NOMO-1 treated with DMSO at 0.1 percent for 48 hours (cell line): ENCODE measurements at regions not wholly inside any gene's neighbourhood (a gene's known extent, or its start where the extent isn't known, plus 50 kb on each side); places are given as distances from the start of the nearest gene placed in this dataset.
"Not testable (repeated sequence)": the region's sequence is repeated elsewhere in the genome, so short reads cannot be mapped to it uniquely, and the experiment has no call there.

ENCODE experiments used
- DNase-seq: peaks from one replicate; lab custom pipeline; 2025; ENCODE audit not compliant: unreplicated experiment; lab: John Stamatoyannopoulos, UW

- no peak for DNase-seq
Observed at GRCh38 chr7:407721-408539, 111.7 kb downstream of the PDGFA start.

- no peak for DNase-seq
Observed at GRCh38 chr7:408751-409311, 110.8 kb downstream of the PDGFA start.

GRCh38 chr7:409339-410281 is 110.0 kb downstream of the PDGFA start:
- no peak for DNase-seq

- DNase-seq, result no peak
Observed at GRCh38 chr7:410395-410910, 109.2 kb downstream of the PDGFA start.

- DNase-seq, result not testable (repeated sequence)
Observed at GRCh38 chr7:411116-411515, 108.5 kb downstream of the PDGFA start.

- DNase-seq, result no peak
Observed at GRCh38 chr7:411677-412312, 107.9 kb downstream of the PDGFA start.

- no peak for DNase-seq
Observed at GRCh38 chr7:412313-412710, 107.3 kb downstream of the PDGFA start.

- no peak for DNase-seq
Observed at GRCh38 chr7:414681-415560, 104.7 kb downstream of the PDGFA start.

- DNase-seq, result no peak
Observed at GRCh38 chr7:415646-416525, 103.8 kb downstream of the PDGFA start.

- no peak for DNase-seq
Observed at GRCh38 chr7:416761-417624, 102.7 kb downstream of the PDGFA start.

- no peak for DNase-seq
Observed at GRCh38 chr7:417625-417889, 102.1 kb downstream of the PDGFA start.

GRCh38 chr7:417973-418601 is 101.6 kb downstream of the PDGFA start:
- DNase-seq, result no peak

- no peak for DNase-seq
Observed at GRCh38 chr7:418636-419280, 100.9 kb downstream of the PDGFA start.

GRCh38 chr7:420142-421093 is 99.2 kb downstream of the PDGFA start:
- DNase-seq, result no peak

- no peak for DNase-seq
Observed at GRCh38 chr7:421136-421991, 98.3 kb downstream of the PDGFA start.
